NCI-H524 (cell line): ENCODE measurements at regions not wholly inside any gene's neighbourhood (a gene's known extent, or its start where the extent isn't known, plus 50 kb on each side); places are given as distances from the start of the nearest gene placed in this dataset.
"Not testable (repeated sequence)": the region's sequence is repeated elsewhere in the genome, so short reads cannot be mapped to it uniquely, and the experiment has no call there.

Experiments
- DNase-seq, 2 experiments: peaks; one replicate each; lab custom pipeline; 2025; lab: John Stamatoyannopoulos, UW

GRCh38 chr5:154653418-154653763 lies 101.8 kb upstream of the LARP1 start:
- no peak for DNase-seq

- no peak for DNase-seq
Observed at GRCh38 chr5:154652746-154653417, 102.3 kb upstream of the LARP1 start.

GRCh38 chr5:154651795-154652194 lies 103.4 kb upstream of the LARP1 start:
- not testable (repeated sequence) for DNase-seq

GRCh38 chr5:154648706-154649105 lies 106.5 kb upstream of the LARP1 start:
- DNase-seq, result no peak

- no peak for DNase-seq
Observed at GRCh38 chr5:154648229-154648628, 106.9 kb upstream of the LARP1 start.

- DNase-seq, result no peak
Observed at GRCh38 chr5:154647761-154648145, 107.4 kb upstream of the LARP1 start.

GRCh38 chr5:154647114-154647760 lies 107.9 kb upstream of the LARP1 start:
- DNase-seq, result no peak

- DNase-seq, result no peak
Observed at GRCh38 chr5:154646745-154647113, 108.4 kb upstream of the LARP1 start.

- no peak for DNase-seq
Observed at GRCh38 chr5:154644745-154645411, 110.3 kb upstream of the LARP1 start.

GRCh38 chr5:154642499-154643245 lies 112.5 kb upstream of the LARP1 start:
- DNase-seq, result peak; percentile 3 to 53

GRCh38 chr5:154640213-154640831 lies 114.9 kb upstream of the LARP1 start:
- peak in 1 of 2 experiments; percentile 58 for DNase-seq

- DNase-seq, result not testable (repeated sequence)
Observed at GRCh38 chr5:154636786-154637185, 118.4 kb upstream of the LARP1 start.

GRCh38 chr5:154636271-154636670 lies 118.9 kb upstream of the LARP1 start:
- DNase-seq, result not testable (repeated sequence)

- not testable (repeated sequence) for DNase-seq
Observed at GRCh38 chr5:154633744-154634143, 121.4 kb upstream of the LARP1 start.

- no peak for DNase-seq
Observed at GRCh38 chr5:154631141-154631540, 124.0 kb upstream of the LARP1 start.

GRCh38 chr5:154630410-154630809 lies 124.8 kb upstream of the LARP1 start:
- DNase-seq, result no peak

GRCh38 chr5:154628685-154629084 lies 126.5 kb upstream of the LARP1 start:
- no peak for DNase-seq

GRCh38 chr5:154627698-154628678 lies 127.2 kb upstream of the LARP1 start:
- DNase-seq, result no peak

GRCh38 chr5:154626876-154627557 lies 128.2 kb upstream of the LARP1 start:
- DNase-seq, result no peak

- DNase-seq, result no peak
Observed at GRCh38 chr5:154625031-154625430, 130.1 kb upstream of the LARP1 start.
